Calu3 (cell line): ENCODE measurements at regions not wholly inside any gene's neighbourhood (a gene's known extent, or its start where the extent isn't known, plus 50 kb on each side); places are given as distances from the start of the nearest gene placed in this dataset.

Experiments
- BruUV-seq: library from RNA; stranded (reverse); fragments of 400-500 nt; replicated peaks from 2 replicates; lab custom pipeline; 2021; lab: Mats Ljungman, UMichigan
- CTCF ChIA-PET: fragments of 300-600 bp; sonication (Branson Sonifier 250); formaldehyde crosslinking; loops from one replicate; lab custom pipeline; 2022; ENCODE audit warnings: antibody characterized with exemption; lab: Charles Lee
- DNase-seq: peaks from one replicate; pipeline ENCODE4 v3.0.0; 2022
- H3K27ac Mint-ChIP-seq: one replicate; pipeline ENCODE4 v1.8.0; 2022; ENCODE audit warnings: mixed read lengths; ENCODE audit not compliant: unreplicated experiment
- H3K27me3 Mint-ChIP-seq: one replicate; pipeline ENCODE4 v1.8.0; 2022; ENCODE audit warnings: mixed read lengths; ENCODE audit not compliant: unreplicated experiment
- H3K36me3 Mint-ChIP-seq: one replicate; pipeline ENCODE4 v1.8.0; 2022; ENCODE audit warnings: mild to moderate bottlenecking, moderate library complexity, mixed read lengths; ENCODE audit not compliant: insufficient read depth, unreplicated experiment
- H3K4me1 Mint-ChIP-seq: one replicate; pipeline ENCODE4 v1.8.0; 2022; ENCODE audit warnings: mild to moderate bottlenecking, low read depth, mixed read lengths; ENCODE audit not compliant: unreplicated experiment
- H3K4me3 Mint-ChIP-seq: one replicate; pipeline ENCODE4 v1.8.0; 2022; ENCODE audit warnings: mild to moderate bottlenecking, low read depth, moderate library complexity, mixed read lengths; ENCODE audit not compliant: unreplicated experiment
- H3K9me3 Mint-ChIP-seq: one replicate; pipeline ENCODE4 v1.8.0; 2022; ENCODE audit warnings: low read depth, mixed read lengths; ENCODE audit not compliant: unreplicated experiment
- CTCF ChIP-seq: fragments of 200-600 bp; IDR thresholded peaks from one replicate; pipeline ENCODE4 v1.8.0; 2022; ENCODE audit warnings: antibody characterized with exemption; ENCODE audit not compliant: unreplicated experiment
- intact Hi-C: fragments of 100-400 bp; cut with micrococcal nuclease; formaldehyde crosslinking; loops from one replicate; pipeline ENCODE4 v1.10.0; 2022; ENCODE audit not compliant: unreplicated experiment

- no peak for DNase-seq
- Mint-ChIP-seq H3K27me3 (no peaks in the 10 kb centered on the region), H3K4me1 (no peaks in the 10 kb centered on the region), H3K4me3 (no peak overlapping the region), H3K36me3 (no peaks in the 10 kb centered on the region), H3K9me3 (no peaks in the 10 kb centered on the region), H3K27ac (no peak overlapping the region)
- no peak for TF ChIP-seq CTCF
- no TSS peak for BruUV-seq
- intact Hi-C loops = no loop called here
- CTCF ChIA-PET = no interaction called here
Measured at GRCh38 chr20:24745617-24746350, 203.3 kb upstream of the CST7 start.

- CTCF ChIA-PET = no interaction called here
- H3K27ac Mint-ChIP-seq = no peak overlapping the region
Measured at GRCh38 chr20:24746351-24746685, 202.8 kb upstream of the CST7 start.

GRCh38 chr20:24747010-24747712 lies 201.9 kb upstream of the CST7 start:
- no peak for DNase-seq

More at GRCh38 chr20:24746351-24746685, 202.8 kb upstream of the CST7 start:
- Mint-ChIP-seq H3K36me3 (no peaks in the 10 kb centered on the region), H3K9me3 (no peaks in the 10 kb centered on the region), H3K4me3 (no peak overlapping the region), H3K27me3 (no peaks in the 10 kb centered on the region), H3K4me1 (no peaks in the 10 kb centered on the region)
- DNase-seq = peak; percentile 6
- intact Hi-C loops = no loop called here
- TF ChIP-seq CTCF = no peak
- BruUV-seq = no TSS peak

GRCh38 chr20:24747881-24748595 lies 201.0 kb upstream of the CST7 start:
- no peak for DNase-seq
- H3K27me3 Mint-ChIP-seq = no peaks in the 10 kb centered on the region
- no TSS peak for BruUV-seq
- no peak overlapping the region for H3K27ac Mint-ChIP-seq
- intact Hi-C loops = no loop called here
- CTCF ChIA-PET = no interaction called here
- TF ChIP-seq CTCF = no peak
- no peaks in the 10 kb centered on the region for H3K9me3 Mint-ChIP-seq
- no peak overlapping the region for H3K4me3 Mint-ChIP-seq
- no peaks in the 10 kb centered on the region for H3K4me1 Mint-ChIP-seq
- H3K36me3 Mint-ChIP-seq = no peaks in the 10 kb centered on the region

More at GRCh38 chr20:24747010-24747712, 201.9 kb upstream of the CST7 start:
- Mint-ChIP-seq H3K27ac (no peak overlapping the region), H3K4me3 (no peak overlapping the region), H3K4me1 (no peaks in the 10 kb centered on the region), H3K36me3 (no peaks in the 10 kb centered on the region), H3K9me3 (no peaks in the 10 kb centered on the region), H3K27me3 (no peaks in the 10 kb centered on the region)
- intact Hi-C loops = no loop called here
- no TSS peak for BruUV-seq
- CTCF ChIA-PET = no interaction called here
- no peak for TF ChIP-seq CTCF
